ENCODE measurements at regions not wholly inside any gene's neighbourhood (a gene's known extent, or its start where the extent isn't known, plus 50 kb on each side); places are given as distances from the start of the nearest gene placed in this dataset.
"Not testable (repeated sequence)": the region's sequence is repeated elsewhere in the genome, so short reads cannot be mapped to it uniquely, and the experiment has no call there.

DNA sequence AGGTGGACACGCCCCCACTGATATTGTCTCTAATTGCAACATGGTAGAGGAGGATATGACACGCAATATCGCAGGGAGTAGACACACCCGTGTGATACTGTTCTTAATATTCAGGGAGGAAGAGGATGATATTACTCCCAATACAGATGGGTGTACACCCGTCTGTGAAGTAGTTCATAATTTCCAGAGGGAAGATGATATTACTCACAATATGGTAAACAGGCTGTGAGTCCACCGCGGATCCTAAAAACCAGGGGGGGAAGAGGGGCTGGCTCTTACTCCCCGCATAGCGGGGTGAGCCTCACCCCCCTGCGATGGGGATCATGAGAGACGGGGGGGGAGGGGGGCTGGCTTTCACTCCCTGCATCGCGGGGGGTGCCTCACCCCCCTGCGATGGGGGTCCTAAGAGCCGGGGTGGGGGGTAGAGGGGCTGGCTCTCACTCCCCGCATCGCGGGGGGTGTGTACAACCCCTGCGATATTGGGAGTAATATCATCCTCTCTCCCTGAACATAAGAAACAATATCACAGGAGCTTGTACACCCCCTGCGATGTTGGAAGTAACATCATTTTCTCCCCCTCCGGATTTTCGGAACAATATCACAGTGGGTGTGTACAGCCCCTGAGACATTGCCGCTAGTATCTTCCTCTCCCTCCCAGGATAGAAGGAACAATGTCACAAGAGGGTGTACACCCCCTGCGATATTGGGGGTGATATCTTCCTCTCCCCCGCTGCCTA, 52.2 kb upstream of the FRG2C start:
- not testable (repeated sequence) for DNase-seq

All from DMS53 (cell line).